SK-N-MC (cell line): ENCODE measurements at regions not wholly inside any gene's neighbourhood (a gene's known extent, or its start where the extent isn't known, plus 50 kb on each side); places are given as distances from the start of the nearest gene placed in this dataset.
"Not testable (repeated sequence)": the region's sequence is repeated elsewhere in the genome, so short reads cannot be mapped to it uniquely, and the experiment has no call there.

Experiments used
- DNase-seq: peaks from one replicate; pipeline ENCODE4 v3.0.0-alpha.2; 2011; ENCODE audit warnings: low read depth, low spot score
- H3K27ac ChIP-seq: fragments of 200-600 bp; sonication (generic); 2 replicates; pipeline ENCODE4 v1.5.1; 2016; ENCODE audit warnings: mixed run types
- H3K36me3 ChIP-seq: fragments of 200-600 bp; sonication (generic); 2 replicates; pipeline ENCODE4 v1.6.1; 2017; ENCODE audit warnings: antibody characterized with exemption, low read length, mixed read lengths; ENCODE audit not compliant: insufficient read depth
- H3K4me3 ChIP-seq: fragments of 200-600 bp; sonication (generic); 2 replicates; pipeline ENCODE4 v1.5.1; 2016
- H3K9ac ChIP-seq: fragments of 200-600 bp; sonication (generic); 2 replicates; pipeline ENCODE4 v1.8.0; 2017; ENCODE audit warnings: mixed run types, mixed read lengths; ENCODE audit not compliant: insufficient read length
- H3K9me3 ChIP-seq: fragments of 200-600 bp; sonication (generic); 2 replicates; pipeline ENCODE4 v1.6.1; 2017; ENCODE audit warnings: low read depth, mild to moderate bottlenecking, antibody characterized with exemption, low read length, moderate library complexity, mixed read lengths
- EZH2 ChIP-seq: fragments of 200-600 bp; sonication (generic); IDR thresholded peaks from one replicate; pipeline ENCODE4 v1.6.1; 2017; ENCODE audit warnings: antibody characterized with exemption
- FOXP2 ChIP-seq: optimal IDR thresholded peaks from 2 replicates; pipeline ENCODE3; 2011; ENCODE audit warnings: mild to moderate bottlenecking, moderate library complexity; ENCODE audit not compliant: insufficient read depth; ENCODE audit errors: extremely low read length, control extremely low read depth
- POLR2AphosphoS5 ChIP-seq: IDR thresholded peaks from 2 replicates; pipeline ENCODE4 v1.6.1; 2012; ENCODE audit warnings: mild to moderate bottlenecking, low read depth, low read length, borderline replicate concordance

GRCh38 chr2:129819855-129820254 is 159.6 kb upstream of the RAB6C start:
- no peak for TF ChIP-seq FOXP2
- no peak for TF ChIP-seq POLR2AphosphoS5
- no peak for TF ChIP-seq EZH2
- Histone ChIP-seq H3K4me3 (no peak overlapping the region), H3K27ac (no peak overlapping the region), H3K36me3 (no peaks in the 10 kb centered on the region), H3K9ac (no peak overlapping the region), H3K9me3 (no peaks in the 10 kb centered on the region)
- no peak for DNase-seq

- DNase-seq = no peak
- Histone ChIP-seq H3K36me3 (no peaks in the 10 kb centered on the region), H3K27ac (no peak overlapping the region), H3K9me3 (no peaks in the 10 kb centered on the region), H3K9ac (no peak overlapping the region), H3K4me3 (no peak overlapping the region)
- TF ChIP-seq POLR2AphosphoS5 (no peak), FOXP2 (no peak), EZH2 (no peak)
Observed at GRCh38 chr2:129820908-129821307, 158.6 kb upstream of the RAB6C start.

DNA sequence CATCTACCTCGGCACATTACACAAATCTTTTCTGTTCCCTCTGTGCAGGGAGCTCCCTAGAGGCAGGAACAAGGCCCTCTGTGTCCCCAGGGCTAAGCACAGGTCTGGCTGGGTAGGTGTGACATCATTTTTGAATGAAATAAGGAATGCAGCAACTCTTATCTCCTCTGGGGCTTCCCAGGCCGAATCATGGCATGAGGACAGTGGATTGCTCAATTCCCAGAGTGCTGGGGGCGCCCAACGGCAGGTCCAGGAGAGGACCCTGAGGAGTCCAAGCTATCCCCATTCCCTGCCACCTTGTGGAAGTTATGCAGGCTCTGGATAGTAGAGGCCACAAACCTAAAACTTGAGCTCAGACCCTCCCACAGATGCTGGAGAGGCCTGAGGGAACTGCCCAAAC is 158.0 kb upstream of the RAB6C start:
- no peaks in the 10 kb centered on the region for H3K9me3 ChIP-seq
- H3K36me3 ChIP-seq = no peaks in the 10 kb centered on the region
- H3K27ac ChIP-seq = no peak overlapping the region
- TF ChIP-seq EZH2 (no peak), FOXP2 (no peak), POLR2AphosphoS5 (no peak)
- H3K4me3 ChIP-seq = no peak overlapping the region
- H3K9ac ChIP-seq = no peak overlapping the region
- no peak for DNase-seq

DNA sequence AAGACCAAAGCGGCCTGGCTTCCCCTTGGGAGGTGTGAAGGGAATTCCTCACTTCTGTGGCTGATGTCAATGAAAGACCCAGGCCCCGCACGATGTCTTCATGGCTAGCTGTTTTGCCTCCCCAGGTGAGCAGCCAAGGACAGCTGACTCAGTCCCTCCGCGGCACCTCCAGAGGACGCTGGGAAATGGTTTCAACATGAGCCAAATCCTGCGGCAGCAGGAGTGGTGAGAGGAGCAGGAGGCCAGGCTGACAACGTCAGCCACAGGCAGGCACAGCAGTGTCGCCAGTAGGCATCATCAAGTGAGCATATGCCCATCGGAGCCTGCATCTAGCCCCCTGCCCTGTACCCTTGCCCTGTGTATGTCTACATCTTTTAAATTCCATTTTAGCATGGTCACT is 156.4 kb upstream of the RAB6C start:
- Histone ChIP-seq H3K9me3 (no peaks in the 10 kb centered on the region), H3K36me3 (no peaks in the 10 kb centered on the region), H3K4me3 (no peak overlapping the region), H3K27ac (no peak overlapping the region), H3K9ac (no peak overlapping the region)
- no peak for DNase-seq
- TF ChIP-seq POLR2AphosphoS5 (no peak), EZH2 (no peak), FOXP2 (no peak)

- Histone ChIP-seq H3K27ac (no peak overlapping the region), H3K36me3 (no peaks in the 10 kb centered on the region), H3K9ac (no peak overlapping the region), H3K4me3 (no peak overlapping the region), H3K9me3 (no peaks in the 10 kb centered on the region; the same call in 1 of the 2 replicates)
- no peak for DNase-seq
- TF ChIP-seq POLR2AphosphoS5 (no peak), EZH2 (no peak), FOXP2 (no peak)
Observed at GRCh38 chr2:129827311-129828090, 152.0 kb upstream of the RAB6C start.

- DNase-seq = no peak
- Histone ChIP-seq H3K9ac (no peak overlapping the region), H3K36me3 (no peaks in the 10 kb centered on the region), H3K4me3 (no peak overlapping the region), H3K27ac (no peak overlapping the region), H3K9me3 (no peaks in the 10 kb centered on the region; the same call in 1 of the 2 replicates)
- TF ChIP-seq EZH2 (no peak), FOXP2 (no peak), POLR2AphosphoS5 (no peak)
Observed at GRCh38 chr2:129828792-129829191, 150.7 kb upstream of the RAB6C start.

- Histone ChIP-seq H3K9me3 (no peaks in the 10 kb centered on the region; the same call in 1 of the 2 replicates), H3K4me3 (no peak overlapping the region), H3K9ac (no peak overlapping the region), H3K36me3 (no peaks in the 10 kb centered on the region), H3K27ac (no peak overlapping the region)
- TF ChIP-seq FOXP2 (no peak), EZH2 (no peak), POLR2AphosphoS5 (no peak)
- DNase-seq = no peak
Observed at GRCh38 chr2:129829588-129829987, 149.9 kb upstream of the RAB6C start.

DNA sequence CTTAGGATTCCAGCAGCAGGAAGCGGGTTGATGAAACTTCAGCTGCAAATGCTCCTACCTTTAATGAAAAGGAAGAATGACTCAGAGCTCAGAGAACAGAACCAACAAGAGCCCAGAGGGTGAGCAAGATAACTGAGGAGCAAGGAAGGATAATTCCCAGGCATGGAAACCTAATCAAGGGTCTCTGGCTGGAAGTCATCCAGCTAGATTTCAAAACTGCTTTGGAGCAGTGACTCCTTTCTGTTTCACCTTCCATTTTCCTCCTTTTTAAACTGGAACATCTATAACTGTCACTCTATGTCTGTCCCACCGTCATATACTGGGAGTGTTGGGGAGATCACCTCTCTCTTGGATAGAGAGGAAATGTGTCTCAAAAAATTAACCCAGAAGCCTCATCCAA is 148.4 kb upstream of the RAB6C start:
- no peak overlapping the region for H3K27ac ChIP-seq
- H3K36me3 ChIP-seq = no peaks in the 10 kb centered on the region
- TF ChIP-seq EZH2 (no peak), POLR2AphosphoS5 (no peak)
- H3K9me3 ChIP-seq = no peaks in the 10 kb centered on the region; the same call in 1 of the 2 replicates
- no peak overlapping the region for H3K9ac ChIP-seq
- DNase-seq = no peak
- no peak overlapping the region for H3K4me3 ChIP-seq

DNA sequence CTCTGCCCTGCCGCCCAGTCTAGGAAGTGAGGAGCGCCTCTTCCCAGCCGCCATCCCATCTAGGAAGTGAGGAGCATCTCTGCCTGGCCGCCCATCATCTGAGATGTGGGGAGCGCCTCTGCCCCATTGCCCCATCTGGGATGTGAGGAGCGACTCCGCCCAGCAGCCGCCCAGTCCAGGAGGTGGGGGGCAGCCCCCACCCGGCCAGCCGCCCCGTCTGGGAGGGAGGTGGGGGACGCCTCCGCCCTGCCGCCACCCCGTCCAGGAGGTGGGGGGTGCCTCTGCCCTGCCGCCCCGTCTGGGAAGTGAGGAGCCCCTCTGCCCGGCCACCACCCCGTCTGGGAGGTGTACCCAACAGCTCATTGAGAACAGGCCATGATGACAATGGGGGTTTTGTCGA is 146.0 kb upstream of the RAB6C start:
- not testable (repeated sequence) for DNase-seq, H3K27ac ChIP-seq, H3K4me3 ChIP-seq, H3K36me3 ChIP-seq, H3K9ac ChIP-seq, H3K9me3 ChIP-seq
